Neural progenitor cell (in vitro differentiated cells): ENCODE measurements at regions not wholly inside any gene's neighbourhood (a gene's known extent, or its start where the extent isn't known, plus 50 kb on each side); places are given as distances from the start of the nearest gene placed in this dataset.

Experiments
- DNase-seq: peaks from one replicate; pipeline ENCODE4 v3.0.0-alpha.2; 2016; ENCODE audit warnings: low spot score
- H2AFZ ChIP-seq: fragments of 200-600 bp; sonication (generic); replicated peaks from 2 replicates; pipeline ENCODE4 v1.6.1; 2016; ENCODE audit warnings: antibody characterized with exemption
- H3F3A ChIP-seq: fragments of 200-600 bp; sonication (generic); 2 replicates; pipeline ENCODE4 v1.6.1; 2016; ENCODE audit warnings: antibody characterized with exemption, low read depth
- H3K27ac ChIP-seq: fragments of 200-600 bp; sonication (generic); 2 replicates; pipeline ENCODE4 v1.5.1; 2016; ENCODE audit warnings: mild to moderate bottlenecking
- H3K27me3 ChIP-seq: fragments of 200-600 bp; sonication (generic); 2 replicates; pipeline ENCODE4 v1.6.1; 2016; ENCODE audit warnings: mild to moderate bottlenecking, moderate library complexity
- H3K36me3 ChIP-seq: fragments of 200-600 bp; sonication (generic); 2 replicates; pipeline ENCODE4 v1.5.1; 2016
- H3K4me1 ChIP-seq: fragments of 200-600 bp; sonication (generic); 2 replicates; pipeline ENCODE4 v1.6.1; 2016; ENCODE audit warnings: mixed run types
- H3K4me2 ChIP-seq: fragments of 200-600 bp; sonication (generic); 2 replicates; pipeline ENCODE4 v1.6.1; 2016
- H3K4me3 ChIP-seq: fragments of 200-600 bp; sonication (generic); 2 replicates; pipeline ENCODE4 v1.5.1; 2016
- H3K79me2 ChIP-seq: fragments of 200-600 bp; sonication (generic); 2 replicates; pipeline ENCODE4 v1.6.1; 2016; ENCODE audit warnings: low read depth
- H3K9ac ChIP-seq: fragments of 200-600 bp; sonication (generic); 2 replicates; pipeline ENCODE4 v1.6.1; 2016
- H3K9me3 ChIP-seq: fragments of 200-600 bp; sonication (generic); 2 replicates; pipeline ENCODE4 v1.5.1; 2016; ENCODE audit warnings: low read depth
- H4K20me1 ChIP-seq: fragments of 200-600 bp; sonication (generic); 2 replicates; pipeline ENCODE4 v1.6.1; 2016; ENCODE audit warnings: low read depth
- H3K27ac Mint-ChIP-seq: 3 replicates; pipeline ENCODE4 v1.8.0; 2021; ENCODE audit warnings: mixed read lengths
- H3K27me3 Mint-ChIP-seq: 2 replicates; pipeline ENCODE4 v1.8.0; 2022; ENCODE audit warnings: low read depth, mild to moderate bottlenecking, inconsistent platforms, moderate library complexity, mixed read lengths; ENCODE audit not compliant: insufficient read depth
- H3K36me3 Mint-ChIP-seq: 3 replicates; pipeline ENCODE4 v1.8.0; 2021; ENCODE audit warnings: mixed read lengths
- H3K4me1 Mint-ChIP-seq: 3 replicates; pipeline ENCODE4 v1.8.0; 2021; ENCODE audit warnings: mixed read lengths
- H3K4me3 Mint-ChIP-seq: 3 replicates; pipeline ENCODE4 v1.8.0; 2021; ENCODE audit warnings: mild to moderate bottlenecking, moderate library complexity, mixed read lengths
- H3K9me3 Mint-ChIP-seq: 3 replicates; pipeline ENCODE4 v1.8.0; 2020; ENCODE audit warnings: mixed read lengths
- EZH2 ChIP-seq: fragments of 200-600 bp; sonication (generic); IDR thresholded peaks from 2 replicates; pipeline ENCODE4 v1.6.1; 2017; ENCODE audit warnings: antibody characterized with exemption, mild to moderate bottlenecking, moderate library complexity
- EZH2phosphoT487 ChIP-seq: fragments of 200-600 bp; sonication (generic); IDR thresholded peaks from 2 replicates; pipeline ENCODE4 v1.6.1; 2017; ENCODE audit warnings: antibody characterized with exemption
- TF ChIP-seq, protein P1 (sequence below): fragments of 200-600 bp; sonication (generic); IDR thresholded peaks from 2 replicates; pipeline ENCODE4 v1.5.1; 2017; ENCODE audit warnings: antibody characterized with exemption, mild to moderate bottlenecking

DNA sequence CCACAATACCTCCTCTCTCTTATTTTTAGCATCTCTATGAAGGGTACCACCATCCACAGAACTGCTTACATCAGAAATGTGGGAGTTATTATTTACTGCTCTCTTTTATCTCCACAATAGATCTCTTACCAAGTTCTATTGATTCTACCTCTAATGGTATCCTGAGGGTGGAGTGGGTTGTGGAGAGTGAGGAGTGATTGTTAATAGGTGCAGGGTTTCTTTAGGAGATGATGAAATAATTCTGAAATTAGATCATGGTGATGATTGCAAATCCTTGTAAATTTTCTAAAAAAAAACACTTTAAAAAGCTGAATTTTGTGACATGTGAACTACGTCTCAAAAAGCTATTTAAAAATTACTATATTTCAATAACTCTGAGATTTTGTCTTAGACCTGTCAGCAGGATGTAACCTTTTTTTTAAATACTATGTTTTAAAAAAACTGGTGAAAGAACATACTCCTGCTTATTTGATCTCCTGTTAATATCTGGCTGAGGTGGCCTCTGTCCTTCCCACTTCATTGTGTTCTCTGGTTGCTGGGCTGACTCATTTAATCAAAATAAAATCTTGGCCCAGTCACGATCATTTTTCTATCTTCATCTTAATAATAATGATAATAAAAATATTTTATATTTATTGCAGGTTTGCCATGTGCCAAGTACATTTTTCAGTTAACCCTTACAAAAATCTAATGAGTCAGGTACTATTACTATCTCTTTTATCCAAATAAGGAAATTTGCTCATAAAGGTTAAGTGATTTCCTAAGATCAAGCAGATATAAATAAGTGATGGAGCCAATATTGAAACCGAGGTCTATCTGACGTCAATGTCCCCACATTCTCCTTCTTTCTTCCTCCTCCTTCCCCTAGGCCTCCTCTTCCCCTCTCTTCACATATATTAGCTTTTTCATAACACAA lies 73.5 kb downstream of the GLUD2 start:
- H3K4me1 ChIP-seq, result peaks cover 5% of the 10 kb centered on the region

DNA sequence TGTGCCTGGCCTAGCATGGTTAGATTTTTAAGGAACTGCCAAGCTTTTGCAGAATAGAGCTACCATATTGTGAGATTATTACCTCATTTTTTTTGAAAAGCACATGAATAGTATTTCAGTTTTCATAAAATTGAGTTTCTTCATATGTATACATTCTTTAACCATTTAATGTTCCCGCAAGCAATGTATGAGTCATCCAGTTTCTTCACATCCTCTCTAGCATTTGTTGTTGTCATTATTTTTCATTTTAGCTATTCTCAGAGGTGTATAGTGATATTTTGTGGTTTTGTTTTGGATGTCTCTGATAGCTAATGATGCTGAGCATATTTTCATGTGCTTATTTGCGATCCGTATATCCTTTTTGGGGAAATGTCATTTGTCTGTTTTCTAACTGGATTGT lies 74.9 kb downstream of the GLUD2 start:
- no peaks in the 10 kb centered on the region for H3K36me3 Mint-ChIP-seq
- H3K4me1 Mint-ChIP-seq, result no peaks in the 10 kb centered on the region
- no peaks in the 10 kb centered on the region for H3K36me3 ChIP-seq
- H3K79me2 ChIP-seq, result no peaks in the 10 kb centered on the region
- no peak overlapping the region for H3K27ac ChIP-seq
- H3K9ac ChIP-seq, result no peak overlapping the region
- no peak for TF ChIP-seq EZH2
- TF ChIP-seq EZH2phosphoT487, result no peak
- TF ChIP-seq, protein P1, sequence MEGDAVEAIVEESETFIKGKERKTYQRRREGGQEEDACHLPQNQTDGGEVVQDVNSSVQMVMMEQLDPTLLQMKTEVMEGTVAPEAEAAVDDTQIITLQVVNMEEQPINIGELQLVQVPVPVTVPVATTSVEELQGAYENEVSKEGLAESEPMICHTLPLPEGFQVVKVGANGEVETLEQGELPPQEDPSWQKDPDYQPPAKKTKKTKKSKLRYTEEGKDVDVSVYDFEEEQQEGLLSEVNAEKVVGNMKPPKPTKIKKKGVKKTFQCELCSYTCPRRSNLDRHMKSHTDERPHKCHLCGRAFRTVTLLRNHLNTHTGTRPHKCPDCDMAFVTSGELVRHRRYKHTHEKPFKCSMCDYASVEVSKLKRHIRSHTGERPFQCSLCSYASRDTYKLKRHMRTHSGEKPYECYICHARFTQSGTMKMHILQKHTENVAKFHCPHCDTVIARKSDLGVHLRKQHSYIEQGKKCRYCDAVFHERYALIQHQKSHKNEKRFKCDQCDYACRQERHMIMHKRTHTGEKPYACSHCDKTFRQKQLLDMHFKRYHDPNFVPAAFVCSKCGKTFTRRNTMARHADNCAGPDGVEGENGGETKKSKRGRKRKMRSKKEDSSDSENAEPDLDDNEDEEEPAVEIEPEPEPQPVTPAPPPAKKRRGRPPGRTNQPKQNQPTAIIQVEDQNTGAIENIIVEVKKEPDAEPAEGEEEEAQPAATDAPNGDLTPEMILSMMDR, result no peak
- H3K27me3 Mint-ChIP-seq, result peaks cover 4% of the 10 kb centered on the region
- no peak overlapping the region for H3K27ac Mint-ChIP-seq
- DNase-seq, result no peak
- no peaks in the 10 kb centered on the region for H3F3A ChIP-seq
- no peaks in the 10 kb centered on the region for H3K9me3 ChIP-seq
- no peaks in the 10 kb centered on the region for H3K27me3 ChIP-seq
- no peaks in the 10 kb centered on the region for H4K20me1 ChIP-seq
- peaks cover 5% of the 10 kb centered on the region for H3K4me1 ChIP-seq
- no peak overlapping the region for H3K4me3 Mint-ChIP-seq
- peaks cover 5% of the 10 kb centered on the region for H3K9me3 Mint-ChIP-seq
- no peak overlapping the region for H3K4me2 ChIP-seq
- no peak overlapping the region for H2AFZ ChIP-seq
- no peak overlapping the region for H3K4me3 ChIP-seq

More for the DNA sequence above, 73.5 kb downstream of the GLUD2 start:
- H3K4me1 Mint-ChIP-seq, result no peaks in the 10 kb centered on the region
- H3K4me3 Mint-ChIP-seq, result no peak overlapping the region
- H3K9ac ChIP-seq, result no peak overlapping the region
- H3K4me3 ChIP-seq, result no peak overlapping the region
- H3F3A ChIP-seq, result no peaks in the 10 kb centered on the region
- no peaks in the 10 kb centered on the region for H3K36me3 Mint-ChIP-seq
- TF ChIP-seq EZH2phosphoT487 (no peak), EZH2 (no peak)
- TF ChIP-seq, protein P1, result no peak
- no peak overlapping the region for H3K4me2 ChIP-seq
- peaks cover 4% of the 10 kb centered on the region for H3K9me3 Mint-ChIP-seq
- H3K27me3 ChIP-seq, result no peaks in the 10 kb centered on the region
- H3K27ac ChIP-seq, result no peak overlapping the region
- no peaks in the 10 kb centered on the region for H3K36me3 ChIP-seq
- no peaks in the 10 kb centered on the region for H3K79me2 ChIP-seq
- H3K27me3 Mint-ChIP-seq, result peaks cover 4% of the 10 kb centered on the region
- H3K27ac Mint-ChIP-seq, result no peak overlapping the region
- no peak overlapping the region for H2AFZ ChIP-seq
- no peak for DNase-seq
- H3K9me3 ChIP-seq, result no peaks in the 10 kb centered on the region
- H4K20me1 ChIP-seq, result no peaks in the 10 kb centered on the region

DNA sequence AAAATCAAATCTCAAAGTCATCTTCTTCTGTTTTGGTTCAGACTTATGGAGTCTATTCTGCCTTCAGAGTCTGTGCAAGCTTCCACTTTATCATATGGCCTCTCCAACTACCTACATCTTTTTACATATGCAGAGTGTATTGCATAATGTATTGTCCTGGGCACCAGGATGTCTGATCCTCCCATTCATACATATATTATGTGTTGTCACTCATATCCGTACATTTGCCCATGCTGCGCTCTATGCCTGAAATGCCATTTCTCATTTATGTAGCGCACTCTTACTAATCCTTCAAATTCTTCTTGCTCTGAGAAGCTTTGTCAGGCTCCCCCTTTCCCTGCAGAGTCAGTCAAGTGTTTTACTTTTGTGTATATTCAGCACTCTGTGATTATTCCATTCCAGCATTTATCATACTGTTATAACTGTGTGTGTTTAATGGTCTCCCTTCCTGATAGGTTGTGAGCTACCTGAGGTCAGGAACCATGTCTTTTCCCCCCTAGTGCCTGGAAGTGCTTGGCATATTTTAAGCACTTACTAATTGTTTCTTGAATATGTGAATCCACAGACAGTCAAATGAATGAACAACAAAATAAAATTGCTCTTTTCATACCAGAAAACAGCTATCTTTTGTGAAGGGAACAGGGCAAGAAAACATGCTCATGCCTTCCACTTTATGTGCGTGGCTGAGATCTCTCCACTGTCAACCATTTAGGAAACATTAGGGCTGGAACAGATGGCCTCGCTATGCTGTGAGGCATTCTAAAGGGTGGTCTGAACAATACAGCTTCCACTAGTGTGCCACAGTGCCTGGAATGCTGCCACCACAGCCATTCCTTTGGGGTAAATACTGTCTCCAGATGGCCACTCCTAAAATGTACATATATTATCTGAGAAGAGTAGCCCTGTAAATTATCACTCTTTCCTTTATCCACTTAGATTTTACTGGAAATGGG lies 81.8 kb downstream of the GLUD2 start:
- Mint-ChIP-seq H3K36me3 (no peaks in the 10 kb centered on the region), H3K4me3 (no peak overlapping the region), H3K4me1 (no peaks in the 10 kb centered on the region), H3K9me3 (peaks cover 2% of the 10 kb centered on the region), H3K27me3 (no peaks in the 10 kb centered on the region), H3K27ac (no peak overlapping the region)
- no peaks in the 10 kb centered on the region for H3F3A ChIP-seq
- H2AFZ ChIP-seq, result no peak overlapping the region
- TF ChIP-seq EZH2 (no peak), EZH2phosphoT487 (no peak)
- TF ChIP-seq, protein P1, result no peak
- no peak overlapping the region for H3K4me2 ChIP-seq
- no peaks in the 10 kb centered on the region for H4K20me1 ChIP-seq
- no peak for DNase-seq
- no peaks in the 10 kb centered on the region for H3K79me2 ChIP-seq
- no peak overlapping the region for H3K27ac ChIP-seq
- no peak overlapping the region for H3K4me3 ChIP-seq
- H3K27me3 ChIP-seq, result no peaks in the 10 kb centered on the region
- H3K9me3 ChIP-seq, result no peaks in the 10 kb centered on the region
- no peak overlapping the region for H3K9ac ChIP-seq
- no peaks in the 10 kb centered on the region for H3K4me1 ChIP-seq
- no peaks in the 10 kb centered on the region for H3K36me3 ChIP-seq
